ENCODE measurements at regions not wholly inside any gene's neighbourhood (a gene's known extent, or its start where the extent isn't known, plus 50 kb on each side); places are given as distances from the start of the nearest gene placed in this dataset.
"Not testable (repeated sequence)": the region's sequence is repeated elsewhere in the genome, so short reads cannot be mapped to it uniquely, and the experiment has no call there.

DNA sequence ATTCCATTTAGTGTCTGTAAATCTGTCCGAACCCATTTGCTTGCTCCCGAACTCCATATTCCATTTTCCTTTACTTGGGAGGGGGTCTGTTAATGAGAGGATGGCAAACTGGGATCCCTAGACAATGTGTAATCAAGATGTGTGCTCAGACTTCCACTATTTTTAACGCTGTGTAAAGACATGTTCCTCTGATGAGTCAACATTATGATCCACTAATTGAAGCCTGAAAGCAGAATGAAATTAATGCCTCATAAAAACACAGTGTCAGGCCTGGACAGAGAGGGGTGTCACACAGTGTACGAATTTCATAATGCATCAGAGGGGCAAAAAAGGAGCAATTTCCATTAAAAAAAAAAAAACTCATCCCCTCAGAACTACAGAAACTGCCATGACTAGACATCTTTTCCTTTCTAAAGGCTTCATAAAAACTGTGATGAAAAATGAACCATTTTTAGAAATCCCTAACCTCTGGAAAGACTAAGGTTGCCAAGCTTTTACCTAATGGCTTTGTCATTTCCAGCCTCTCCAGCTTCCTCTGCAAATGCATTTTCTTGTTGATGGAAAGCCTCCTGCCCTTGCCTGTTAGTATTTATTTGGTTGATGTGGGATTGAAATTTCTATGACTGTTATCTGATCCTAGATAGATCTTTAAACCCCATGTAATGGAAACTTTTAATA is 209.2 kb upstream of the DCC start:
- DNase-seq, result no peak

DNA sequence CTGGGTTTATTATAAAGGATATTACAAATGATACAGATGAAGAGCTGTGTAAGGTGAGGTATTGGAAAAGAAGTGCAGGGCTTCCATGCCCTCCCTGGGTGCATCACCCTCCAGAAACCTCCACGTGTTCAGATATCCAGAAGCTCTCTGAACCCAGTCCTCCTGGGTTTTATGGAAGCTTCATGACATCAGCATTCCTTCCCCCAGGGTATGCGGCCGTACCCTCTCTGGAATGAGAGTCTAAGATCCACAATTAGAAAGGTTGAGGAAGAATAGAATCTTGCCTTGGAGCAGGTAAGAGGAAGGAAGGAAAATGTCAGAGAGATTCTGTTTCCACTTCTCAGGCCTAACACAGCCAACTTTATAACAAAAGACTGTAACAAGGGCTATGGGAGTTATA is 208.2 kb upstream of the DCC start:
- DNase-seq, result no peak

DNA sequence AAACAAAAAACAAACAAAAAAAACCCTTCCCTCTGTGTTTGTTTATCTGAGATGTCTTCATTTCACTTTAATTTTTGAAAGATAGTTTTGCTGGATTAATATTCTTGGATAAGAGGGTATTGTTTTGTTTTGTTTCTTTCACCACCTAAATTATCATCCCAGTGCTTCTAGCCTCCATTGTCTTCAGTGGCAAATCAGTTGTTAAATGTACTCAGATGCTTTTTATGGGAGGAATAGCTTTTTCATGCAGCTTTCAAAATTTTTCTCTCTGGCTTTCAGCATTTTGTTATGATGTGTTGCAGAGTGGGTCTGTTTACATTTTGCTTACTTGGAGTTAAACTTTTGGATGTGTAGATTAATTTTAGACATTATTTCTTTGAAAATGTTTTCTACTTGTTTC is 203.5 kb upstream of the DCC start:
- no peak for DNase-seq

DNA sequence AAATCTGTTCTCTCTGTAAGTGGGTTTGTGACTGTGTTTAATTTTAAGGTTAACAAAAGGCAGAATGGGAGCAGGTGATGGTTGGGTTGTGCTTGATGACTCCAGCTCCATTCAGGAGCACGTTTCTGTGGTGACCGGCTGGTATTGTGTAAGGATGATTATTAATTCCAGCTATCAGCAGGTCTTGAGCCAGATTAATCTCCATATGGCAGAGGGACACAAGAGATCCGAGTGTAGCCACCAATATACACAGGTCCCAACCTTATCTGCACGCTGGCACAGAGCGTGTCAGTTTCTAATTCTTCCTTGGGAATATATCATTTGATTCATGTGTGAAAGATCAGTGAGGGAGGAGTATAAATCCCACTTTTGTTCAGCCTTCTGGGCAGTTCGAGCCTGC is 199.0 kb upstream of the DCC start:
- no peak for DNase-seq

DNA sequence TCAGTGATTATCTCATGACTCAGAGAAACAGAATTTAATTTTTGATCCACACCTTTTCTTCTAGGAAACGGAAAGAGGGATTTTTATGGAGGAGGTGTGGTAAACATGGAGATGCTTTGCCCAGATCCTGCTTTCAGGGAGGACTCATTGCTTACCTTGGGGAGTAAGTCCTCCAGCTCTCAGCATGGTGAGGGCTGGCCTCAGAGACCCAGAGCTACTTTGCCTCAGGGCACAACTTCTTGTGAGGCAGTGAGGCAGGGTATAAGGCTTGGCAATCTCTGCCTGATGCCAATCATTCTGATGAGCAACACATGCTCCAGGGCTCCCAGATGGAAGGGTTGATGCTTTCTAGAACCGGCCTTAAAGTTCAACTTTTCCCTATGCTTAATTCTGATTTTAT is 189.9 kb upstream of the DCC start:
- no peak for DNase-seq

DNA sequence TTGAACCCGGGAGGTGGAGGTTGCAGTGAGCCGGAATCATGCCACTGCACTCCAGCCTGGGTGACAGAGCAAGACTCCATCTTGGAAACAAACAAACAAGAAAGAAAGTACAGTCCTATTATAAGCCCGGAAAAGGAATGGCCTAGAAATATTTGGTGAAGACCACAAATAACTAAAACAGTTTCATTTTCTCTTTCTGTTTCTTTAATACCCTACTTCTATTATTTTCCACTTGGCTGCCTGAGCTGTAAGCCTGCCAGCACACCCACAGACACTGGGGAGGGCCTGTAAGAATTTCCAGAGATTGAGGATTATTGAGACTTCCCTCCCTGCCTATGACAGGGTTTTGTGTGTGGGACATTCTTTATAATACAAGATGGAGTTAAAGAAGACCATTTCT is 188.0 kb upstream of the DCC start:
- DNase-seq, result no peak

DNA sequence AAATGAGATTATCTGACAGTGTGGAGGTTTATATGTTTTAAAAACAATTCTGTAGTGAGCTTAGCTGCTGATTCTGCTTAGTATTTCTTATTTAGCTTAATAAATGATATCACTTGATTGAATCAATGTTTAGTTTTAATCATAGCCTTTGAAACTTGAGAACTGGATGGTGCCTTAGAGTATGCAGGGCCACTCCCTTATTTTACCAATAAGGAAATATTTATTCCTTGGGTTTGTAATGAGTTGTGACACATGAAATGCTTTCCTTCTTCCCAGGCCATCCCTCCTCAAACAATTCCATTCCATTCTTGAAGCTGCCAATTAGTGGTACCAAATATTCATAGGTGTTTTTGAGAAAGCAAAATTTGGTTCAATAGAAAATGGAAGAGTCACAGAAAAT is 183.8 kb upstream of the DCC start:
- DNase-seq, result no peak

DNA sequence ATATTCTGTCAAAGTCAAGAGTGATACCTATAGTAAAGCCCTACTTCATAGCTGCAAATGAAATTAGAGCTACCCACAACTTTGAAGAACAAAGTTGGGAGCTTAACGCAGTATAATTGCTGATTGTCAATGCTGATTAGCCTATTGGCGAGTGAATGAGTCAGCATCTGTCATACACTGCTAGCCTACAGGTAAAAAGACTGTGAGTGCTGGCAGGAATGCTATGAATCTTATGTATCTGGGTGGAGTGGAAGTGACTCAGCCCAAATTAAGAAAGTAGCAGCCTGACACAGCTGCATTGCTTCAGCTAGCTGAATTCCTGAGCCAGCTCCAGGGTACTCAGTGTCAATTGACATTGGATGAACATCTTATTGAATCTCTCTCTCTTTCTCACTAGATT is 179.4 kb upstream of the DCC start:
- no peak for DNase-seq

DNA sequence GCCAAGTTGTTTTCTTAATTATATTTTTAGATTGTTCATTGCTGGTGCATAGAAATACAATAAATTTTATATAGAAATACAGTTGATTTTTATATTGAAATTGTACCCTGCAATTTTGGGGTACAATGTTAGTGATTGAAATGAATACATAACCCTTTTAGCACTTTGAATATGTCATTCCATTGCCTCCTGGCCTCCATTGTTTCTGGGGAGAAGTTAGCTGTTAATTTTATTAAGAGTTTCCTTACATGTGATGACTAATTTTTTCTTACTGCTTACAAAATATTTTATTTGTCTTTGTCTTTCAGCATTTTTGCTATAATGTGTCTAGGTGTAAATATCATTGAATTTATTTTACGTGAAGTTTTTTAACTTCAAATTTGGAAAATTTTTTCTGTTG is 176.5 kb upstream of the DCC start:
- DNase-seq, result no peak

DNA sequence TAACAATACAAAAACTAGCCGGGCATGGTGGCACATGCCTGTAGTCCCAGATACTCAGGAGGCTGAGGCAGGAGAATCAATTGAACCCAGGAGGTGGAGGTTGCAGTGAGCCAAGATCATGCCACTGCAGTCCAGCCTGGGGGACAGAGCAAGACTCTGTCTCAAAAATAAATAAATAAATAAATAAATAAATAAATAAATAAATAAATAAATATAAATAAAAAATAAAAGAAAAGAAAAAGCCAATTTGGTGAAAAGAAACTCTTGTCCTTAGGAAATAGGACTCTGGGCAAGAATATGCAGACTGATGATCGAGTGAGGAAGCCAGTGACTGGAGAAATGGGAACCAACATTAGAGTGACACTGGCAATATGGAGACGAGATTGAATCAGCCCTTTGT is 171.9 kb upstream of the DCC start:
- not testable (repeated sequence) for DNase-seq

DNA sequence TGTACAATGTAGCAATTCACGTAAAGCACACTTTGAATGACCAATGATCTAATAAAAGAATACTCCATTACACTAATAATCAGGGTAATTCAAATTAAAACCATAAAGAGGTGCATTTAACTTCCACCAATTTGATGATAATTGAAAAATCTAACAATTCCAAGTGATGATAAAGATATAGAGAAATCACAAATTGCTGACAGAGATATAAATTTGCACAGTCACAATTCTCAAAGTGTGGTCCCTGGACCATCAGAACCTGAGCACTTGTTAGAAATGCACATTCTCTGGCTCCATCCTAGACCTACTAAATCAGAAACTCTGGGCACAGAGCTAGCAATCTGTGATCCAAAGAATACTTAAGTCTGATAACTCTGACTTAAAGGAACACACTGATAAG is 165.8 kb upstream of the DCC start:
- no peak for DNase-seq

DNA sequence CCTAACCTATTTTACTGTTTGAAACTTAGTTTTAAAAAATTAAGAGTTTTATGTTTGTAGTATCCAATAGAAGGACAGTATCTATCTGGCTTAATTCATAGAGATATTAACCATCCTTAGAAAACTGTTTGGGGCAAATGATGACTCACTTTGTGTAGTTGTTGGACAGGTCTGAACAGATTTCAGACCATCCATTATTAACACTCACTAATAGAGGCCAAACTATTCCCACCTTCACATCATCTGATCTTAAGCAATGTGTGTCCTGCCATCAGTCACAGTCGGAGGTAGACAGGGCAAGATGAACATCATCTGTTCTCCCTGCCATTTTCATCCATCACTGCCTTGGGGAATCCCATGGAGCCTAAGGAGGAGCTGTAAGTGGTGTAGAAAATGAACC is 164.6 kb upstream of the DCC start:
- DNase-seq, result no peak

DNA sequence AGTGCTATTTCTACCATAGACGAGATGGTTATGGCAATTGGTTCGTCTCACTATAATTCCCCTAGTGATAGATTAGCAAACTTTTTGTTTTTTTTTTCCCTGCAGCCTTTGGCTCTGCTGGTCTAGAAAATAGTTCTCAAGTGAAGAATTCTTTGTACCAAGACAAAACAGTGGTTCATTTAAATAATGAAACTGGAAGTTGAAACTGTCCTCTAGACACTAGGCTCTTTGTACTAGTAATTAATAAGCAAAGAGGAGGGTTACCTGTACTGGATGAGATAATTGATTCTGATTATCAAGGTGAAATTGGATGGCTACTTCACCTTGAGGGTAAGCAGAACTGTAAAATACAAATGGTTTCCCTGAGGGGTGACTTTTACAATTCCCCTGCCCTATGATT is 156.9 kb upstream of the DCC start:
- DNase-seq, result no peak

DNA sequence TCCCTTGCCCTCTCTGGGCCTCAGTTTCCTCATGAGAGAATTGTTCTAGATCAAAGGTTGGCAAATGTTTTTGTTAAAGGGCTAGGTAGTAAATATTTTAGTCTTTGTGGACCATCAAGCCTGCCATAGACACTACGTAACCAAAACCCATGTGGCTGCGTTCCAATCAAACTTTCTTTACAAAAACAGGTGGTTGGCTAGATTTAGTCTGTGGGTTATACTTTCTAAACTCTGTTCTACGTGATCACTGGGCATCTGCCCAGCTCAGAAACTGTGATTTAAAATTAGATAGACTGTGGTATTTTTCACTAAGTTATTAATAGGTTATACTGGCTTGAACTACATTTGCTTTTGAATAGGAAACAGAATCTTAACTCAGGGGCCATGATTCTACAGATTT is 149.8 kb upstream of the DCC start:
- no peak for DNase-seq

DNA sequence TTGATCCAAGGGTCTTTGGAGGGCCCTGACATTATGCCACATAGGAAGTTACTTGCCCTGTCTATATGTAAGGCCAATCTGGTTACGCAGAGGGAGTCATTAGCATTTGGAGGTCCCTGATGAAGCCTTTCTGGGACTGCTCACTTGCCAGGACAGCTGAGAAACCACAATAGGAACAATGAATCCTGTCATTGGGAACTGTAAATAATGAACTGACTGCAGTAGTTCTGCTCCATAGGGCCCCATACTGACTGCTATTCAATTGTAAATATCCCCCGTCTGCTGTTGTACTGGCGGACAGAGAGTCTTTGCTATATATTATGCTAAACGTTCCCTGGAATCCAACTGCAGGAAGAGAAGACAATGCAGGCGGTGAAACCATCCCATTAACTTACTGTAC is 149.4 kb upstream of the DCC start:
- no peak for DNase-seq

DNA sequence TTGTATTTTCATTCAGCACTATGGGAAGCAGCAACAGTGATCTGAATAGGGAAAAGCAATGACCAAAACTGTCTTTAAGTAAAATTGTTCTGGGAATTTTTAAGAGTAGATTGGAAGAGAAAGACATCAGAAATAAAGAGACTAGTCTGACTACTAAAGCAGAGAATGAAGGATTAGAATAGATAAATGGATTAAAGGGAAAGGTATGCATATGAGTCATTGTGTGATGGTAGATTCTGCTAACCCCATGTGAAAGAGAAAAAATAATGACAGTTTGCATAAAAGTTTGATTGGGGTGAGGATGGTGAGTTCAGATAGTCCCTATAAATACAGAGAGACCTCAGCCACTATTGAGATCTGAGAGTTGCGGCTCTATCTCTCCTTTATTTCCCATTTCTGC is 139.6 kb upstream of the DCC start:
- no peak for DNase-seq

DNA sequence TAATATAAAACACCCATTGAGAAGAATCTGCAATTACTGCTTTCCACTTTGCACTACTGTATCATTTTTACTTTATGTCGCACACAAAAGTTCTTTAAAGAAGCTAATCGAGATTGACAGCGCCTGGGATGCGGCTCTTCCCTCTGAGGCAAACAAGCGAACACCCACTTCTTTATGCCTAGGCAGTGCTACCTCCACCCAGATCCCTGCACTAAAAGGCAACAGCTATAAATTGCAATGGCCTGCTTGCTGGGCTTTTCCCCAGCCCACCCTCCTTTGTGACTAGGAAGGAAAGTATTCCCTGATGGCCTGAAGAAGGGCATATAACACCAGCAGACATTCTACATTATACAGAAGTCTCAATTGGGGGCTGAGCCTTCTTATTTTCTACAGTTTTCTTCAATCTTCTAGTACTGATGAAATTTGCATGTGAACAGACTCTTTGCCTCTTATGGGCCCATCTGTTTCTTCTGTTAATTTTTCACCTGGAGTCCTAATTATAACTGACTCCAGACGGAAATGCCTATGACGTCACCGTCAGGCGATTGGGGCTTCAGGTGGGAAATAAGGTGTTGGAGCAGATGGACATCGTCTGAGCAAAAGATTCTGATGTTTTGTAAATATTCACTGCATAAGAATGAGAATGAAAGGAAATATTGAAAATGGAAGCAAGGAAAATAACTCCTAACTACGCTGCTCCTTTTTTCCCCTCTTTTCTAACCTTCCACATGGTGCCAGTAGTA is 138.9 kb upstream of the DCC start:
- DNase-seq, result no peak

DNA sequence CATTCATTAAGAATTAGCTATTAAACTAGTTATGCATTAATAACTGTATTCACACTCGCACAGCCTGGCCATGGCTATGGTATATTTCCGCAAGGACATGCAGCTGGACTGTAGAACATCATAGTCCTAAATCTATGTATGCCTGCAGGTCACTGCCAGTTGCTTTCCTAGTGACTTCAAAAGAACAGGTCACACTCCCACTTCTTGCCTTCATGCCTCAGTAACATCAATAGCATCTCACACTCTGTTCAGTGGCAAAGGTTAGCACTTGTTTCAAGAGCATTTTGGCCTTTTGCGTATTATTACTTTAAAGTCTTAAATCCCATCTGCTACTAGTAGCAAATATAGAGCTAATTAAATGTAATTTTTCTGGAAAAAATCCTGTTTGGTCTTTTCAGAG is 131.4 kb upstream of the DCC start:
- no peak for DNase-seq

DNA sequence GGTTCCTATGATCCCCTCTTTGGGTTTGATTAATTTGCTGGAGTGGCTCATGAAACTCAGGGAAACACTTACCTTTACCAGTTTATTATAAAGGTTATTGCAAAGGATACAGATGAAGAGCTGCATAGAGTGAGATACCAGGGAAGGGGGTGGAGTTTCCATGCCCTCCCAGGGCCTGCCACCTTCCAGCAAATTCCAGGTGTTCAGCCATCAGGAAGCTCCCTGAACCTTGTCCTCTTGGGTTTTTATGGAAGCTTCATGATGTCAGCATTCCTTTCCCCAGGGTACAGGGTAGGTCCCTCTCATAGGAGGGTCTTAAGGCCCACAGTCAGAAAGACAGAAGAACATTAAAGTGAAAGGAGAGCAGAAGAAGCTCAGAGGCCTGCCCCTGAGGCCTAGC is 123.9 kb upstream of the DCC start:
- no peak for DNase-seq

DNA sequence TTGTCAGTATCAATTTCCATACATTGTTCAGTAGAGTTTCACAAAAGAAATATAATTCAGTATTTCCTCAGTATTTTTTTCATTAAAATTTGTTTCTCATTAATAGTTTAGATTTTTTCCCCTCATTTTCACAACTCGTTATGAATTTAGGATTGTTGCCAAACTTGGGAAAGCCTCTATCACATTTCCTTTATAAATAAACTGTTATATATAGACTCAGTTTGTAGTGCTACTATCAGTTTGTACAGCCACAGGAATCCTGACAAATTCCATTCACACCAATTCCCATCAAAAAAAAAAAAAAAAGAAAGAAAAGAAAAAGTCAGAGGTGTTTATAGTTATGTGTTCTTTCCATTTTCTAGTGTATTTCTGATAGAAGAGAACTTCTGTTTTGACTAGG is 123.3 kb upstream of the DCC start:
- no peak for DNase-seq

DNA sequence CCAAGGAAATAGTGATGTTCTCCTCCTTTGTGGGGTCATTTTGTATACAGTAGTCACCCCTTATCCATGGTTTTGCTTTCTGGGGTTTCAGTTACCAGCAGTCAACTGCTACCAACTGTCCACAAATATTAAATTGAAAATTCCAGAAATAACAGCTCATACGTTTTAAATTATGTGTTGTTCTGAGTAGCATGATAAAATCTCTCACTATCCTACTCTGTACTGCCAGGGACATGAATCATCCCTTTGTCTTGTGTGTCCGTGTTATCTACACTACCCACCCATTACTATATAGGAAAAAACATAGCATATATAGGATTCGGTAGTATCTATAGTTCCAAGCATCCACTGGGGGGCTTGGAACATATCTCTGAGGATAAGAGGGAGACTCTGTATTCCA is 120.9 kb upstream of the DCC start:
- DNase-seq, result no peak

DNA sequence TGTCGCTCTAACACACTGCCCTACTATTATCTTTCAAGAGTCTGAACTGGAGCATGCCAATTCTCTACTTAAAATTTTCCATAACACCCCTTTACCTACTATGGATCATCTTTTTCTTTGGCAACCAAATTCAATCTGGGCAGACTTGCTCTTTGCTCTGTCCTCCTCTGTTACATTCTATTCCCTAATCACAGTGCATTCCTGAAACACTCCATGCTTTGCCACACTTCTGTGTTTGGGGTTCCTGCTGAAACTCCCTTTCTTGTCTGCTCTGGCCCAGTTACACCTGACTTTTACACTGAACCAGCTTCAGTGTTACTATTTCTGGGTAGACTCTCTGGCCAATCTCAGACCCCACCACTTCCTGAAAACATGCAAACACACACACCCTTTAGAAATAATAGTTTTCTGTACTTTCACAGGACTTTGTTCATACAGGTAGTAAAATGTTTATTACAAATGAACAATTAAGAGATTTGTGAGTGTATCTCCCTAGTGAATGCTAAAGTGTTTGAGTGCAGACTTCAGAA is 119.9 kb upstream of the DCC start:
- DNase-seq, result no peak

DNA sequence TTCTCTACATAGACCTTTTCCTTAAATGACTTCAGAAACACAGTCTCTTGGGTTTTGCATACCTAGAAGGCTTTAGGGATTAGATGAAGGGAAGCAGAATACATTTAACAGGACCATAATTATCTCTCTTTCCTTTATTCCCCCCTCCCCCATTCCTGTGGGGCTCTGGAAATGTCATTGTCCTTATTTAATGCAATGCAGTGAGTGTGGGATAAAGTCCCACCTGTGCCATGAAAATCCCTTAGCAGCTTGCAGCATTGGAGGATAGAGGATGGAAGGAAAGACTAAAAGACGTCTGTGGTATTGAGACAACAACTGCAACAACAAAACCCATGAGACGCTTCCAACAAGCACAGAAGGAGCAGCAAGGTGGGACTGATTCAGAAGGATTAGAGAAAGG is 117.8 kb upstream of the DCC start:
- DNase-seq, result no peak

DNA sequence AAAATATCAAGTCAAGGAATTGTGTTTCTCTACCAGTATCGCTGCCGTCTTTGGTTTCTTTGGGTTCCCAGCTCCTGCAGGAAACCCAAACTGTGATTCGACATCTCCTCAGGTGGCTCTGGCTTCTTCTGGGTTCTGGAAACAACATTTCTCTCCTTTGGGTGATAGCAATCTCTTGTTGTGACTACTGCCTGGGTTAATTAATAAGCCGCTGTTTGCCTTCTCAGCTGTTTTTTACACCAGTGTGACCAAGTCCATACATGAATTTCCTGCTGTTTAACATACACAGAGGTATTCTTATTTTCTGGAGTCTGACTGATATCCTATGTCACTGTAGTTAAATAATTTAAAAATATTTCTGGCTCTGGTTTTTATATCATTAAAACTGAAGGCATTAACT is 112.5 kb upstream of the DCC start:
- no peak for DNase-seq

DNA sequence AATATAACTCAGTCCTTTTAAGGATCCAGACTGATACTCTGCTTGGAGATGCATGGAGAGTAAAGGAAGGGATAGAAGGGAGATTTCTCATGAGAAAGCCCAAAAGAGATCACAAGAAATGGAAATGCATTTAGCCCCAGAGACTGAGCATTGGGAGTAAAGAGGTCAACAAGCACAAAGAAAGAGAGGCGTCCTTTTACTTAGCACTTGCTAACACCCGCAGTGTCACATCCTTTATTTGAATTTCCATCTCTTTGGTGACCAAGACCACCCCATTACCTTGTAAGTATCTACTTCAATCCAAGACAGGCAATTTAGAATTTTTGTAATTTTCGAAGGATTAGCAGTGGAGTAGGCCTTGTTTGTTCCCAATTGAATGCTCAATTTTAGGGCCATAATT is 111.8 kb upstream of the DCC start:
- no peak for DNase-seq
